ENCODE measurements at regions not wholly inside any gene's neighbourhood (a gene's known extent, or its start where the extent isn't known, plus 50 kb on each side); places are given as distances from the start of the nearest gene placed in this dataset.

- Histone ChIP-seq H3K36me3 (no peaks in the 10 kb centered on the region), H3K4me1 (no peaks in the 10 kb centered on the region), H3K27ac (no peak overlapping the region), H3K4me3 (no peak overlapping the region), H3K9me3 (no peaks in the 10 kb centered on the region), H3K27me3 (no peaks in the 10 kb centered on the region)
- WGBS, 2 donors, result 62 to 68% methylated on average over 7 of the region's 7 CpGs
- DNase-seq, result no peak
- intact Hi-C loops (cut with DNase I), result no loop called here
- no peak for TF ChIP-seq CTCF (IDR thresholded peaks at IDR 0.05)
- no peak for FAIRE-seq
- no peak for ATAC-seq
These were observed 91.9 kb upstream of the DRD2 start for GRCh38 chr11:113567097-113567496.

GRCh38 chr11:113564527-113565130 lies 89.4 kb upstream of the DRD2 start:
- H3K4me1 ChIP-seq, result no peaks in the 10 kb centered on the region
- intact Hi-C loops (cut with DNase I), result no loop called here
- H3K27ac ChIP-seq, result no peak overlapping the region
- ATAC-seq (no peak), FAIRE-seq (no peak), DNase-seq (no peak)
- no peaks in the 10 kb centered on the region for H3K36me3 ChIP-seq
- H3K4me3 ChIP-seq, result no peak overlapping the region
- H3K9me3 ChIP-seq, result no peaks in the 10 kb centered on the region
- no peaks in the 10 kb centered on the region for H3K27me3 ChIP-seq
- 64 to 70% methylated on average over 4 of the region's 4 CpGs for WGBS, 2 donors
- no peak for TF ChIP-seq CTCF (IDR thresholded peaks at IDR 0.05)

- Histone ChIP-seq H3K27me3 (no peaks in the 10 kb centered on the region), H3K27ac (no peak overlapping the region), H3K9me3 (no peaks in the 10 kb centered on the region), H3K36me3 (no peaks in the 10 kb centered on the region), H3K4me3 (no peak overlapping the region), H3K4me1 (no peaks in the 10 kb centered on the region)
- DNase-seq (no peak), ATAC-seq (no peak), FAIRE-seq (no peak)
- no peak for TF ChIP-seq CTCF (IDR thresholded peaks at IDR 0.05)
- intact Hi-C loops (cut with DNase I), result no loop called here
- WGBS, 2 donors, result 46 to 49% methylated on average over 3 of the region's 3 CpGs
These were observed 88.7 kb upstream of the DRD2 start for GRCh38 chr11:113563766-113564526.

GRCh38 chr11:113562981-113563461 lies 87.8 kb upstream of the DRD2 start:
- 64 to 69% methylated on average over 9 of the region's 9 CpGs for WGBS, 2 donors
- ATAC-seq (no peak), FAIRE-seq (no peak), DNase-seq (no peak)
- H3K4me1 ChIP-seq, result no peaks in the 10 kb centered on the region
- intact Hi-C loops (cut with DNase I), result no loop called here
- no peak overlapping the region for H3K27ac ChIP-seq
- H3K27me3 ChIP-seq, result no peaks in the 10 kb centered on the region
- H3K36me3 ChIP-seq, result no peaks in the 10 kb centered on the region
- H3K9me3 ChIP-seq, result no peaks in the 10 kb centered on the region
- TF ChIP-seq CTCF (IDR thresholded peaks at IDR 0.05), result no peak
- H3K4me3 ChIP-seq, result no peak overlapping the region

- no peak for DNase-seq
- ATAC-seq, result no peak
- no peak for FAIRE-seq
- Histone ChIP-seq H3K4me1 (no peaks in the 10 kb centered on the region), H3K9me3 (no peaks in the 10 kb centered on the region), H3K4me3 (no peak overlapping the region), H3K27me3 (no peaks in the 10 kb centered on the region), H3K27ac (no peak overlapping the region), H3K36me3 (no peaks in the 10 kb centered on the region)
- intact Hi-C loops (cut with DNase I), result no loop called here
- TF ChIP-seq CTCF (IDR thresholded peaks at IDR 0.05), result no peak
These were observed 87.4 kb upstream of the DRD2 start for GRCh38 chr11:113562576-113562975.
